CD4-positive, alpha-beta memory T cell (primary cell): ENCODE measurements at regions not wholly inside any gene's neighbourhood (a gene's known extent, or its start where the extent isn't known, plus 50 kb on each side); places are given as distances from the start of the nearest gene placed in this dataset.
A peak's percentile ranks its signal among the peaks of the same experiment; 100 is the strongest.

Source experiments
- CTCF ChIA-PET: fragments of 350-600 bp; sonication (Branson Sonifier 250); formaldehyde crosslinking; loops from one replicate; lab custom pipeline; 2021; ENCODE audit warnings: inconsistent platforms; ENCODE audit not compliant: partially characterized antibody; lab: Charles Lee
- POLR2A ChIA-PET: fragments of 350-600 bp; sonication (Branson Sonifier 250); formaldehyde crosslinking; loops from one replicate; lab custom pipeline; 2021; ENCODE audit not compliant: partially characterized antibody; lab: Charles Lee
- DNase-seq, 5 donors: peaks; one replicate each; pipeline versions ENCODE4 v3.0.0 to v3.0.0-alpha.2; 2020 to 2022; ENCODE audit warnings: mixed read lengths in 1 of 5
- H3K27ac ChIP-seq: one replicate; pipeline ENCODE4 v1.7.0; 2013; ENCODE audit warnings: low read depth, low read length
- H3K27me3 ChIP-seq: 2 replicates; pipeline ENCODE4 v1.7.0; 2013; ENCODE audit warnings: mild to moderate bottlenecking, low read length, moderate library complexity; ENCODE audit not compliant: insufficient read depth
- H3K36me3 ChIP-seq: 2 replicates; pipeline ENCODE4 v1.7.0; 2013; ENCODE audit warnings: mild to moderate bottlenecking, low read length, moderate library complexity; ENCODE audit not compliant: insufficient read depth
- H3K4me1 ChIP-seq: 2 replicates; pipeline ENCODE4 v1.7.0; 2013; ENCODE audit warnings: mild to moderate bottlenecking, low read length, moderate library complexity; ENCODE audit not compliant: insufficient read depth
- H3K4me3 ChIP-seq, 2 donors: one replicate each; pipeline ENCODE4 v1.7.0; 2013; ENCODE audit warnings: low read length in 2 of 2, mild to moderate bottlenecking in 1 of 2
- H3K9me3 ChIP-seq, 2 donors: one replicate each; pipeline ENCODE4 v1.7.0; 2013; ENCODE audit warnings: low read length in 2 of 2, control low read depth in 1 of 2; ENCODE audit not compliant: control insufficient read depth in 1 of 2
- H3K27ac Mint-ChIP-seq, 7 donors: one replicate each; pipeline ENCODE4 v1.8.0; 2020 to 2021; ENCODE audit warnings: mixed read lengths in 7 of 7, mild to moderate bottlenecking in 6 of 7, inconsistent platforms in 3 of 7, moderate library complexity in 3 of 7
- H3K27me3 Mint-ChIP-seq, 2 donors: one replicate each; pipeline ENCODE4 v1.8.0; 2020 to 2021; ENCODE audit warnings: mixed read lengths in 2 of 2
- H3K36me3 Mint-ChIP-seq, 2 donors: one replicate each; pipeline ENCODE4 v1.8.0; 2020 to 2021; ENCODE audit warnings: mixed read lengths in 2 of 2, inconsistent platforms in 1 of 2, mild to moderate bottlenecking in 1 of 2
- H3K4me1 Mint-ChIP-seq, 4 donors: one replicate each; pipeline ENCODE4 v1.8.0; 2020 to 2021; ENCODE audit warnings: mixed read lengths in 4 of 4, mild to moderate bottlenecking in 1 of 4
- H3K4me3 Mint-ChIP-seq, 8 donors: one replicate each; pipeline ENCODE4 v1.8.0; 2020 to 2021; ENCODE audit warnings: mixed read lengths in 8 of 8, mild to moderate bottlenecking in 7 of 8, moderate library complexity in 6 of 8, inconsistent platforms in 3 of 8
- H3K9me3 Mint-ChIP-seq, 8 donors: one replicate each; pipeline ENCODE4 v1.8.0; 2020 to 2021; ENCODE audit warnings: mixed read lengths in 8 of 8, mild to moderate bottlenecking in 5 of 8, inconsistent platforms in 3 of 8, moderate library complexity in 1 of 8
- intact Hi-C: fragments of 100-400 bp; cut with micrococcal nuclease; formaldehyde crosslinking; loops from one replicate; pipeline ENCODE4 v1.15.1; 2023

- Mint-ChIP-seq H3K27me3 (no peaks in the 10 kb centered on the region), H3K9me3 (peaks cover 0 to 16% (median 5%) of the 10 kb centered on the region in 8 donors), H3K36me3 (peaks cover 0 to 4% of the 10 kb centered on the region in 2 donors), H3K4me3 (no peak overlapping the region), H3K27ac (no peak overlapping the region), H3K4me1 (no peaks in the 10 kb centered on the region)
- no peaks in the 10 kb centered on the region for H3K4me1 ChIP-seq
- H3K4me3 ChIP-seq, result no peak overlapping the region
- H3K9me3 ChIP-seq, result no peaks in the 10 kb centered on the region
- H3K27ac ChIP-seq, result no peak overlapping the region
- DNase-seq, result no peak
- intact Hi-C loops, result no loop called here
- no peaks in the 10 kb centered on the region for H3K36me3 ChIP-seq
- H3K27me3 ChIP-seq, result no peaks in the 10 kb centered on the region
- CTCF ChIA-PET, result no interaction called here
- POLR2A ChIA-PET, result no interaction called here
Measured at GRCh38 chr9:1910269-1910811, 104.8 kb upstream of the SMARCA2 start.

DNA sequence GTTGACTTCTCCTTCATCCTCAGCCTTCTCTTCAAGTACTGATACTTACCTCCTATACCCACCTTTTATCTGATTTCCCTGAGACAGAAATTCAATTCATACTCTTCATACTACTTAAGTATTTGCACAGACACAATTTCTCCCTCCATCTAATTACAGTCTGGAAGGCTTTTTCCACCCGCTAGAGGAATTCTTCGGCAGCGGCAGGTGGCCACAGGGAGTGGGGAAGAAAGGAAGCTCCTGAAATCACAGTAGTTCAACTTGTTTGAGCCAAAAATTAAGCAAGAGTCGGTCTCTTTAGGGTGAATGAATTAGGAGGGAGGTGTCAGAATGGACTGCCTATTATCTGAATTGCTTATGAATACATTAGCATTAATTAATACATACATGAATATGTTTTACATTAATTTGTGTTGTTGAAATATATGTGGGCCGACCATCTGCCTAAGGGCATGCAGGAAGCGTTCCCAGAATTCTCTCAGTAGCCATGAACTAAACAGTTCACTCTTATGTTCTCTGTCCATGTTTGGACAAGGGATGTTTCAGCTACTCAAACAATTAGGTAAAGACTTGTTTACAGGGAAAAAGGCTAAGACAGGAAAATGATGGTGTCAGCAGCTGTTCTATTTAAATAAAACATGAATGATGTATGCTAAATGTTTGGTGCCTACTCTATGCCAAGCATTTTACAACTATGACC is 101.4 kb upstream of the SMARCA2 start:
- Histone ChIP-seq H3K9me3 (no peaks in the 10 kb centered on the region), H3K36me3 (no peaks in the 10 kb centered on the region), H3K4me1 (no peaks in the 10 kb centered on the region), H3K27ac (no peak overlapping the region), H3K27me3 (no peaks in the 10 kb centered on the region), H3K4me3 (no peak overlapping the region)
- H3K27me3 Mint-ChIP-seq, result peaks cover 0 to 6% of the 10 kb centered on the region in 2 donors
- DNase-seq, result no peak
- CTCF ChIA-PET, result interaction anchor here (1.1 kb wide), 1 partner anchor 26 kb away, joined by 3 read pairs; no protein-coding TSS in a partner anchor
- no peaks in the 10 kb centered on the region for H3K4me1 Mint-ChIP-seq
- no peak overlapping the region for H3K27ac Mint-ChIP-seq
- H3K4me3 Mint-ChIP-seq, result no peak overlapping the region
- peaks cover 0 to 12% (median 4%) of the 10 kb centered on the region in 8 donors for H3K9me3 Mint-ChIP-seq
- intact Hi-C loops, result no loop called here
- H3K36me3 Mint-ChIP-seq, result peaks cover 0 to 4% of the 10 kb centered on the region in 2 donors
- POLR2A ChIA-PET, result no interaction called here

- Mint-ChIP-seq H3K36me3 (peaks cover 0 to 4% of the 10 kb centered on the region in 2 donors), H3K4me3 (no peak overlapping the region), H3K27ac (no peak overlapping the region), H3K9me3 (peaks cover 0 to 12% (median 4%) of the 10 kb centered on the region in 8 donors), H3K4me1 (no peaks in the 10 kb centered on the region), H3K27me3 (peaks cover 6 to 7% of the 10 kb centered on the region in 2 donors)
- no peaks in the 10 kb centered on the region for H3K27me3 ChIP-seq
- no peak overlapping the region for H3K4me3 ChIP-seq
- H3K4me1 ChIP-seq, result no peaks in the 10 kb centered on the region
- H3K27ac ChIP-seq, result no peak overlapping the region
- CTCF ChIA-PET, result no interaction called here
- DNase-seq, result no peak
- POLR2A ChIA-PET, result no interaction called here
- intact Hi-C loops, result no loop called here
- H3K36me3 ChIP-seq, result no peaks in the 10 kb centered on the region
- no peaks in the 10 kb centered on the region for H3K9me3 ChIP-seq
Measured at GRCh38 chr9:1916095-1916494, 99.1 kb upstream of the SMARCA2 start.

DNA sequence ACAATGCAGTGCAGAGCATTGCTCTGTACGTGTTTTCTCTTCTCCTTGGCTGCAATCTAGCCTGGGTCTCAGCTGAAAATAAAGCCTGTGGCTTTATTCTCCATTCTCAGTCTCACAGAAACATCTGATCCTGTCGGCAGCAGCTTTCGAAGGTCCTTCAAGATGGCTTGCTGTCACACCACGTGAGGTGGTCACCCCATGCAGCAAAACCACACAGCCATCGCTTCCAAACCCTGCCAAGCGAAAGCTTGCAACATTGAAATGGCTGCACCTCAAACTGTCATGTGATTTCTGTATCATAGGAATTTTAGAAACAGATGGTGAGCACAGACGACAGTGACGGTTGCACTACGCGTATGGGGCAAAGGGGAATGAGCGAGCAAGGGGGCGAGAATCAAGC is 98.5 kb upstream of the SMARCA2 start:
- Mint-ChIP-seq H3K4me1 (no peaks in the 10 kb centered on the region), H3K36me3 (peaks cover 0 to 1% of the 10 kb centered on the region in 2 donors), H3K27me3 (peaks cover 6 to 7% of the 10 kb centered on the region in 2 donors), H3K4me3 (no peak overlapping the region), H3K9me3 (peaks cover 0 to 9% (median 3%) of the 10 kb centered on the region in 8 donors), H3K27ac (peak overlapping the region in 1 of 7 donors; percentile 8)
- ChIA-PET CTCF (no interaction called here), POLR2A (no interaction called here)
- Histone ChIP-seq H3K27ac (no peak overlapping the region), H3K9me3 (no peaks in the 10 kb centered on the region), H3K4me1 (no peaks in the 10 kb centered on the region), H3K4me3 (no peak overlapping the region), H3K27me3 (no peaks in the 10 kb centered on the region), H3K36me3 (no peaks in the 10 kb centered on the region)
- DNase-seq, result no peak
- intact Hi-C loops, result no loop called here

- ChIA-PET CTCF (interaction anchor here (0.6 to 1.6 kb wide), 2 partner anchors 26 to 170 kb away, joined by 3 to 6 read pairs; no protein-coding TSS in a partner anchor), POLR2A (no interaction called here)
- Histone ChIP-seq H3K9me3 (no peaks in the 10 kb centered on the region), H3K36me3 (no peaks in the 10 kb centered on the region), H3K27ac (no peak overlapping the region), H3K4me3 (no peak overlapping the region), H3K4me1 (no peaks in the 10 kb centered on the region), H3K27me3 (no peaks in the 10 kb centered on the region)
- no peaks in the 10 kb centered on the region for H3K4me1 Mint-ChIP-seq
- peaks cover 6 to 9% of the 10 kb centered on the region in 2 donors for H3K27me3 Mint-ChIP-seq
- H3K9me3 Mint-ChIP-seq, result peaks cover 0 to 5% (median 0%) of the 10 kb centered on the region in 8 donors
- no peaks in the 10 kb centered on the region for H3K36me3 Mint-ChIP-seq
- H3K4me3 Mint-ChIP-seq, result no peak overlapping the region
- H3K27ac Mint-ChIP-seq, result no peak overlapping the region
- intact Hi-C loops, result no loop called here
- no peak for DNase-seq
Measured at GRCh38 chr9:1917396-1917935, 97.7 kb upstream of the SMARCA2 start.

- H3K27ac Mint-ChIP-seq, result no peak overlapping the region
Measured at GRCh38 chr9:1918108-1918507, 97.0 kb upstream of the SMARCA2 start.

GRCh38 chr9:1918622-1919021 is 96.5 kb upstream of the SMARCA2 start:
- Histone ChIP-seq H3K27ac (no peak overlapping the region), H3K36me3 (no peaks in the 10 kb centered on the region), H3K27me3 (no peaks in the 10 kb centered on the region), H3K4me1 (no peaks in the 10 kb centered on the region), H3K9me3 (no peaks in the 10 kb centered on the region), H3K4me3 (no peak overlapping the region)
- ChIA-PET POLR2A (no interaction called here), CTCF (interaction anchor here (1.6 kb wide), 1 partner anchor 169 kb away, joined by 6 read pairs; no protein-coding TSS in a partner anchor)
- DNase-seq, result no peak
- Mint-ChIP-seq H3K9me3 (peaks cover 0 to 3% (median 0%) of the 10 kb centered on the region in 8 donors), H3K4me1 (no peaks in the 10 kb centered on the region), H3K4me3 (no peak overlapping the region), H3K27me3 (peaks cover 6 to 9% of the 10 kb centered on the region in 2 donors), H3K36me3 (no peaks in the 10 kb centered on the region), H3K27ac (no peak overlapping the region)
- intact Hi-C loops, result no loop called here

More at GRCh38 chr9:1918108-1918507, 97.0 kb upstream of the SMARCA2 start:
- no peaks in the 10 kb centered on the region for H3K36me3 ChIP-seq
- Mint-ChIP-seq H3K4me1 (no peaks in the 10 kb centered on the region), H3K27me3 (peaks cover 6 to 9% of the 10 kb centered on the region in 2 donors), H3K4me3 (no peak overlapping the region), H3K36me3 (no peaks in the 10 kb centered on the region), H3K9me3 (peaks cover 0 to 3% (median 0%) of the 10 kb centered on the region in 8 donors)
- ChIA-PET POLR2A (no interaction called here), CTCF (interaction anchor here (1.6 kb wide), 1 partner anchor 169 kb away, joined by 6 read pairs; no protein-coding TSS in a partner anchor)
- H3K4me3 ChIP-seq, result no peak overlapping the region
- no peaks in the 10 kb centered on the region for H3K9me3 ChIP-seq
- intact Hi-C loops, result no loop called here
- no peak for DNase-seq
- no peak overlapping the region for H3K27ac ChIP-seq
- no peaks in the 10 kb centered on the region for H3K27me3 ChIP-seq
- H3K4me1 ChIP-seq, result no peaks in the 10 kb centered on the region
